ENCODE measurements at regions not wholly inside any gene's neighbourhood (a gene's known extent, or its start where the extent isn't known, plus 50 kb on each side); places are given as distances from the start of the nearest gene placed in this dataset.

DNA sequence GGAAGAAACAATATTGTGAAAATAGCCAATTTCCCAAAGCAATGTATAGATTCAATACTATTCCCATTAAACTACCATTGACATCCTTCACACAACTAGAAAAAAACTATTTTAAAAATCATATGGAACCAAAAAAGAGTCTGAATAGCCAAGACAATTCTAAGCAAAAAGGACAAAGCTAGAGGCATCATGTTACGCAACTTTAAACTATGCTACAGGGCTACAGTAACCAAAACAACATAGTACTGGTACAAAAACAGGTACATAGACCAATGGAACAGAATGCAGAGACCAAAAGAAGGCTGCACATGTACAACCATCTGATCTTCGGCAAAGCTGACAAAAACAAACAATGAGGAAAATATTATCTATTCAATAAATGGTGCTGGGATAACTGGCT lies 233.3 kb upstream of the TMPRSS15 start:
- Histone ChIP-seq H3K79me1 (ENCODE audit: low read depth, low read length) (no peaks in the 10 kb centered on the region), H3K18ac (ENCODE audit: low read length) (no peak overlapping the region)

DNA sequence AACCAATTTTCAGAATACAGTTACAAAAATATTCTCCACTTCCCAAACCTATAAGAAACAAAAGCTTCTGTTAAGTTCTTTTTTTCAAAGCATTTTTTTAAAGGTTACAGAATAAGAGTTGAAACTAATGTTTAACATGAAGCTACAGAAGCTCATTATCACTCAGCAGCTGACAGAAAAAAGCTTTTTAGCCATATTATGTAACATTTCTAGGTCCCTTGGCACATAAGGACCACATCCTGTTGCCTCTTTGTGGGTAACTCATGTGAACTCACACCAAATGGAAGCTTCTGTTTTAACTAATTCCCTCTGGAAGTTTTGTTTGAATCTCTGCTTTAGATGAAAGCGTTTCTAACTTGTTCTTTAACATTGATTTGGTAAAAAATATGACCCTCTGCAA lies 242.5 kb upstream of the TMPRSS15 start:
- no peak for DNase-seq (ENCODE audit: low spot score)
- Histone ChIP-seq H3K36me3 (replicated peaks in 1 of 2; ENCODE audit: control insufficient read depth in 2 of 2, insufficient read depth in 2 of 2, low read length in 2 of 2) (no peaks in the 10 kb centered on the region), H2BK15ac (ENCODE audit: low read length) (no peak overlapping the region), H3K4me1 (ENCODE audit: control insufficient read depth in 2 of 2, insufficient read depth in 1 of 2, low read depth in 1 of 2, low read length in 2 of 2) (no peaks in the 10 kb centered on the region), H3K4me2 (ENCODE audit: insufficient read depth, low read length, poor library complexity, severe bottlenecking) (no peak overlapping the region), H4K91ac (ENCODE audit: low read depth, low read length, poor library complexity) (no peak overlapping the region), H3K14ac (ENCODE audit: low read length) (no peak overlapping the region), H3K23ac (ENCODE audit: low read depth, low read length, poor library complexity) (no peak overlapping the region), H4K8ac (ENCODE audit: low read depth, low read length) (no peak overlapping the region), H3K27me3 (ENCODE audit: control insufficient read depth in 3 of 3, insufficient read depth in 3 of 3, low read depth in 1 of 3, low read length in 3 of 3) (no peaks in the 10 kb centered on the region), H2AK5ac (ENCODE audit: low read depth, low read length) (no peak overlapping the region), H2AFZ (ENCODE audit: low read length) (no peak overlapping the region), H3K9me3 (replicated peaks in 1 of 2; ENCODE audit: control insufficient read depth in 2 of 2, insufficient read depth in 1 of 2, low read depth in 1 of 2, low read length in 2 of 2) (no peaks in the 10 kb centered on the region), H3K4me3 (ENCODE audit: low read length in 2 of 2) (no peak overlapping the region), H2BK120ac (ENCODE audit: low read depth, low read length) (no peak overlapping the region), H3K9ac (ENCODE audit: low read depth, low read length, poor library complexity) (no peak overlapping the region), H3K79me1 (ENCODE audit: low read depth, low read length) (no peaks in the 10 kb centered on the region), H3K4ac (ENCODE audit: low read length) (no peak overlapping the region), H2BK12ac (ENCODE audit: low read length) (no peak overlapping the region), H3K27ac (replicated peaks; ENCODE audit: low read length) (no peak overlapping the region), H2BK5ac (ENCODE audit: low read length) (no peak overlapping the region), H3K18ac (ENCODE audit: low read length) (no peak overlapping the region)
- no CpG with 5 or more reads among the region's 1 CpG for WGBS, 2 donors (ENCODE audit: extremely low coverage in 2 of 2, insufficient read length in 2 of 2, insufficient replicate concordance in 1 of 2)

More for the DNA sequence above, 233.3 kb upstream of the TMPRSS15 start:
- no peaks in the 10 kb centered on the region for H3K9me3 ChIP-seq (replicated peaks in 1 of 2; ENCODE audit: control insufficient read depth in 2 of 2, insufficient read depth in 1 of 2, low read depth in 1 of 2, low read length in 2 of 2)
- H3K4ac ChIP-seq (ENCODE audit: low read length): no peak overlapping the region
- H2AK5ac ChIP-seq (ENCODE audit: low read depth, low read length): no peak overlapping the region
- no peak overlapping the region for H3K4me3 ChIP-seq (ENCODE audit: low read length in 2 of 2)
- H2BK15ac ChIP-seq (ENCODE audit: low read length): no peak overlapping the region
- no peak overlapping the region for H3K9ac ChIP-seq (ENCODE audit: low read depth, low read length, poor library complexity)
- DNase-seq (ENCODE audit: low spot score): no peak
- no peak overlapping the region for H3K14ac ChIP-seq (ENCODE audit: low read length)
- no peak overlapping the region for H2AFZ ChIP-seq (ENCODE audit: low read length)
- no peaks in the 10 kb centered on the region for H3K27me3 ChIP-seq (ENCODE audit: control insufficient read depth in 3 of 3, insufficient read depth in 3 of 3, low read depth in 1 of 3, low read length in 3 of 3)
- no peak overlapping the region for H2BK5ac ChIP-seq (ENCODE audit: low read length)
- no peak overlapping the region for H4K8ac ChIP-seq (ENCODE audit: low read depth, low read length)
- H3K27ac ChIP-seq (replicated peaks; ENCODE audit: low read length): no peak overlapping the region
- H2BK120ac ChIP-seq (ENCODE audit: low read depth, low read length): no peak overlapping the region
- WGBS, 2 donors (ENCODE audit: extremely low coverage in 2 of 2, insufficient read length in 2 of 2, insufficient replicate concordance in 1 of 2): no CpG with 5 or more reads among the region's 2 CpGs
- no peak overlapping the region for H4K91ac ChIP-seq (ENCODE audit: low read depth, low read length, poor library complexity)
- H2BK12ac ChIP-seq (ENCODE audit: low read length): no peak overlapping the region
- H3K4me1 ChIP-seq (ENCODE audit: control insufficient read depth in 2 of 2, insufficient read depth in 1 of 2, low read depth in 1 of 2, low read length in 2 of 2): no peaks in the 10 kb centered on the region
- no peak overlapping the region for H3K23ac ChIP-seq (ENCODE audit: low read depth, low read length, poor library complexity)
- H3K36me3 ChIP-seq (replicated peaks in 1 of 2; ENCODE audit: control insufficient read depth in 2 of 2, insufficient read depth in 2 of 2, low read length in 2 of 2): no peaks in the 10 kb centered on the region
- no peak overlapping the region for H3K4me2 ChIP-seq (ENCODE audit: insufficient read depth, low read length, poor library complexity, severe bottlenecking)

DNA sequence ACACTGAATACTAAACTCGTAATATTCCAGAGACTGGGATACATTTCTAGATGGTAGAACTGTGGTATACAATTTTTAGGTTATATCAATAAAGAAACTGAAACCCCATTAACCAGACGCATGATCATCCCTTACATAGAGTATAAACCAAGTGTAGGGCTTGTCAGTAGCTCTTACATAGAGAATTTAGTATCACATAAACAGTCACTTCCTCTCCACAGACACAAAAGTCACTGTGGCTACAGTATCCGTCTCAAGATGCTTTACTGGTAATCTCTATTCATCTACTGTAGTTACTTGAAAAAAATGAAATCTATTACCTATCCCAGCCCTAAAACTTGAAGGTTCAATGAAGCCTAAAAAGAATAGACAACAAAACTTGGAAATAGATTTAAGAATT lies 252.3 kb upstream of the TMPRSS15 start:
- H2AFZ ChIP-seq (ENCODE audit: low read length): no peak overlapping the region
- no peak overlapping the region for H4K8ac ChIP-seq (ENCODE audit: low read depth, low read length)
- no peak overlapping the region for H2BK12ac ChIP-seq (ENCODE audit: low read length)
- no peaks in the 10 kb centered on the region for H3K4me1 ChIP-seq (ENCODE audit: control insufficient read depth in 2 of 2, insufficient read depth in 1 of 2, low read depth in 1 of 2, low read length in 2 of 2)
- no peak overlapping the region for H3K27ac ChIP-seq (replicated peaks; ENCODE audit: low read length)
- H2BK120ac ChIP-seq (ENCODE audit: low read depth, low read length): no peak overlapping the region
- H3K79me1 ChIP-seq (ENCODE audit: low read depth, low read length): no peaks in the 10 kb centered on the region
- no peak overlapping the region for H3K4ac ChIP-seq (ENCODE audit: low read length)
- H3K9me3 ChIP-seq (replicated peaks in 1 of 2; ENCODE audit: control insufficient read depth in 2 of 2, insufficient read depth in 1 of 2, low read depth in 1 of 2, low read length in 2 of 2): no peaks in the 10 kb centered on the region
- DNase-seq (ENCODE audit: low spot score): no peak
- no peaks in the 10 kb centered on the region for H3K36me3 ChIP-seq (replicated peaks in 1 of 2; ENCODE audit: control insufficient read depth in 2 of 2, insufficient read depth in 2 of 2, low read length in 2 of 2)
- H3K23ac ChIP-seq (ENCODE audit: low read depth, low read length, poor library complexity): no peak overlapping the region
- H3K9ac ChIP-seq (ENCODE audit: low read depth, low read length, poor library complexity): no peak overlapping the region
- H2AK5ac ChIP-seq (ENCODE audit: low read depth, low read length): no peak overlapping the region
- no peak overlapping the region for H3K14ac ChIP-seq (ENCODE audit: low read length)
- H2BK5ac ChIP-seq (ENCODE audit: low read length): no peak overlapping the region
- no peaks in the 10 kb centered on the region for H3K27me3 ChIP-seq (ENCODE audit: control insufficient read depth in 3 of 3, insufficient read depth in 3 of 3, low read depth in 1 of 3, low read length in 3 of 3)
- H2BK15ac ChIP-seq (ENCODE audit: low read length): no peak overlapping the region
- no peak overlapping the region for H3K18ac ChIP-seq (ENCODE audit: low read length)
- WGBS, 2 donors (ENCODE audit: extremely low coverage in 2 of 2, insufficient read length in 2 of 2, insufficient replicate concordance in 1 of 2): no CpG with 5 or more reads among the region's 3 CpGs
- no peak overlapping the region for H3K4me2 ChIP-seq (ENCODE audit: insufficient read depth, low read length, poor library complexity, severe bottlenecking)
- no peak overlapping the region for H3K4me3 ChIP-seq (ENCODE audit: low read length in 2 of 2)
- no peak overlapping the region for H4K91ac ChIP-seq (ENCODE audit: low read depth, low read length, poor library complexity)

DNA sequence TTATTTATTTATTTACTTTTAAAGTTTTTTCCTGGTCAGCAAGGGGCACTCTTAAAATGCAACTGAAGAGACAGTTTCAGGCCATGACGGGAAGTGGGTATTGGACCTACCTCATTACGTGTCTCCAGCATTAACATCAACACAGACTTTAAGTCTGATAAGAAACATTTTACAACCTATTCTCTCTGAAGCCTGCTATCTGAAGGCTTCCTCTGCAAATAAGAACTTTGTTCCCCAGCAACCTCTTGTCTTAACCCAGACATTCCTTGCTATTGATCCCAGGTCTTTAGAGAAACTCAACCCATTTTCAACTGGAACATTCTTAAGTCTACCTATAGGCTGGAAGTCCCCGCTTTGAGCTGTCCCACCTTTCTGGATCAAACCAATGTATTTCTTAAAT lies 258.3 kb upstream of the TMPRSS15 start:
- no peak overlapping the region for H4K8ac ChIP-seq (ENCODE audit: low read depth, low read length)
- H3K4me2 ChIP-seq (ENCODE audit: insufficient read depth, low read length, poor library complexity, severe bottlenecking): no peak overlapping the region
- H3K4ac ChIP-seq (ENCODE audit: low read length): no peak overlapping the region
- no peaks in the 10 kb centered on the region for H3K79me1 ChIP-seq (ENCODE audit: low read depth, low read length)
- H4K91ac ChIP-seq (ENCODE audit: low read depth, low read length, poor library complexity): no peak overlapping the region
- no peaks in the 10 kb centered on the region for H3K27me3 ChIP-seq (ENCODE audit: control insufficient read depth in 3 of 3, insufficient read depth in 3 of 3, low read depth in 1 of 3, low read length in 3 of 3)
- H3K4me3 ChIP-seq (ENCODE audit: low read length in 2 of 2): no peak overlapping the region
- H3K36me3 ChIP-seq (replicated peaks in 1 of 2; ENCODE audit: control insufficient read depth in 2 of 2, insufficient read depth in 2 of 2, low read length in 2 of 2): no peaks in the 10 kb centered on the region
- H2BK12ac ChIP-seq (ENCODE audit: low read length): no peak overlapping the region
- H3K14ac ChIP-seq (ENCODE audit: low read length): no peak overlapping the region
- H2BK15ac ChIP-seq (ENCODE audit: low read length): no peak overlapping the region
- H3K18ac ChIP-seq (ENCODE audit: low read length): no peak overlapping the region
- H3K27ac ChIP-seq (replicated peaks; ENCODE audit: low read length): no peak overlapping the region
- no peak overlapping the region for H3K9ac ChIP-seq (ENCODE audit: low read depth, low read length, poor library complexity)
- no peak overlapping the region for H2BK5ac ChIP-seq (ENCODE audit: low read length)
- no peaks in the 10 kb centered on the region for H3K9me3 ChIP-seq (replicated peaks in 1 of 2; ENCODE audit: control insufficient read depth in 2 of 2, insufficient read depth in 1 of 2, low read depth in 1 of 2, low read length in 2 of 2)
- no peak overlapping the region for H2BK120ac ChIP-seq (ENCODE audit: low read depth, low read length)
- H3K4me1 ChIP-seq (ENCODE audit: control insufficient read depth in 2 of 2, insufficient read depth in 1 of 2, low read depth in 1 of 2, low read length in 2 of 2): no peaks in the 10 kb centered on the region
- H3K23ac ChIP-seq (ENCODE audit: low read depth, low read length, poor library complexity): no peak overlapping the region
- no CpG with 5 or more reads among the region's 3 CpGs for WGBS, 2 donors (ENCODE audit: extremely low coverage in 2 of 2, insufficient read length in 2 of 2, insufficient replicate concordance in 1 of 2)
- H2AFZ ChIP-seq (ENCODE audit: low read length): no peak overlapping the region
- H2AK5ac ChIP-seq (ENCODE audit: low read depth, low read length): no peak overlapping the region
- no peak for DNase-seq (ENCODE audit: low spot score)

All from neuronal stem cell (in vitro differentiated cells).